A673 (cell line): ENCODE measurements at regions not wholly inside any gene's neighbourhood (a gene's known extent, or its start where the extent isn't known, plus 50 kb on each side); places are given as distances from the start of the nearest gene placed in this dataset.

ENCODE experiments used
- EZH2 ChIP-seq: fragments of 200-600 bp; sonication (generic); IDR thresholded peaks from 2 replicates; pipeline ENCODE4 v1.6.1; 2017; ENCODE audit warnings: borderline replicate concordance, low read depth, mild to moderate bottlenecking, mixed read lengths, antibody characterized with exemption, low read length; ENCODE audit not compliant: poor library complexity, severe bottlenecking
- TF ChIP-seq, protein P1 (sequence below): fragments of 300-800, 200-600 bp; sonication (generic); conservative IDR thresholded peaks from 2 replicates; pipeline ENCODE4 v1.5.1; 2017; ENCODE audit warnings: low read depth, mild to moderate bottlenecking, antibody characterized with exemption, low read length, moderate library complexity, mixed read lengths

DNA sequence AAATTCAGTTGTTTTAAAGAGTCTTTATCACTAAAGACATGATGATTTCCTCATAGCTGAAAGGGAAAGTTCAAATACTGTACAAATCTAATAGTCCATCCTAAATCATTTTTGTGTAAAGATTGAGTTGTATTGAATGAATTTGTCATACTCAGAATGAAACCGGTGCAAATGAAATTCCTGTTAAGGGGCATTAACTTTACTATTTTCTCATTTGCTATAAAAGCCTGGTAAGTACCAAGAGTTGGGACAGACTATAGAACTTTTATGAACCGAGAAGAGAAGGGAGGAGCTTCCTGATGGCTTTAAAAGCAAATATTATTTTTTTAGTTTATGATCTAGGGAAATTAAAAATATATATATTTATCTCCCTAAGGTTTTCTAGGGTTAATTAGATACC lies 260.0 kb upstream of the AKR1E2 start:
- TF ChIP-seq, protein P1, sequence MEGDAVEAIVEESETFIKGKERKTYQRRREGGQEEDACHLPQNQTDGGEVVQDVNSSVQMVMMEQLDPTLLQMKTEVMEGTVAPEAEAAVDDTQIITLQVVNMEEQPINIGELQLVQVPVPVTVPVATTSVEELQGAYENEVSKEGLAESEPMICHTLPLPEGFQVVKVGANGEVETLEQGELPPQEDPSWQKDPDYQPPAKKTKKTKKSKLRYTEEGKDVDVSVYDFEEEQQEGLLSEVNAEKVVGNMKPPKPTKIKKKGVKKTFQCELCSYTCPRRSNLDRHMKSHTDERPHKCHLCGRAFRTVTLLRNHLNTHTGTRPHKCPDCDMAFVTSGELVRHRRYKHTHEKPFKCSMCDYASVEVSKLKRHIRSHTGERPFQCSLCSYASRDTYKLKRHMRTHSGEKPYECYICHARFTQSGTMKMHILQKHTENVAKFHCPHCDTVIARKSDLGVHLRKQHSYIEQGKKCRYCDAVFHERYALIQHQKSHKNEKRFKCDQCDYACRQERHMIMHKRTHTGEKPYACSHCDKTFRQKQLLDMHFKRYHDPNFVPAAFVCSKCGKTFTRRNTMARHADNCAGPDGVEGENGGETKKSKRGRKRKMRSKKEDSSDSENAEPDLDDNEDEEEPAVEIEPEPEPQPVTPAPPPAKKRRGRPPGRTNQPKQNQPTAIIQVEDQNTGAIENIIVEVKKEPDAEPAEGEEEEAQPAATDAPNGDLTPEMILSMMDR: no peak
- no peak for TF ChIP-seq EZH2
